HCEC 1CT (cell line): ENCODE measurements at regions not wholly inside any gene's neighbourhood (a gene's known extent, or its start where the extent isn't known, plus 50 kb on each side); places are given as distances from the start of the nearest gene placed in this dataset.
"Not testable (repeated sequence)": the region's sequence is repeated elsewhere in the genome, so short reads cannot be mapped to it uniquely, and the experiment has no call there.

Source experiments
- DNase-seq: peaks from one replicate; pipeline ENCODE4 v3.0.0-alpha.2; 2017

- no peak for DNase-seq
These were observed 88.5 kb upstream of the CXorf66 start for GRCh38 chrX:140053846-140054245.

GRCh38 chrX:140050906-140051305 is 85.6 kb upstream of the CXorf66 start:
- DNase-seq = peak; percentile 1

GRCh38 chrX:140040386-140040785 is 75.1 kb upstream of the CXorf66 start:
- no peak for DNase-seq

GRCh38 chrX:140038842-140039241 is 73.5 kb upstream of the CXorf66 start:
- no peak for DNase-seq

- DNase-seq = no peak
These were observed 69.6 kb upstream of the CXorf66 start for GRCh38 chrX:140034916-140035315.

- DNase-seq = no peak
These were observed 57.2 kb upstream of the CXorf66 start for GRCh38 chrX:140022482-140022881.

GRCh38 chrX:140019134-140019533 is 53.8 kb upstream of the CXorf66 start:
- DNase-seq = not testable (repeated sequence)
